ENCODE measurements at regions not wholly inside any gene's neighbourhood (a gene's known extent, or its start where the extent isn't known, plus 50 kb on each side); places are given as distances from the start of the nearest gene placed in this dataset.
A peak's percentile ranks its signal among the peaks of the same experiment; 100 is the strongest.
"Not testable (repeated sequence)": the region's sequence is repeated elsewhere in the genome, so short reads cannot be mapped to it uniquely, and the experiment has no call there.

DNA sequence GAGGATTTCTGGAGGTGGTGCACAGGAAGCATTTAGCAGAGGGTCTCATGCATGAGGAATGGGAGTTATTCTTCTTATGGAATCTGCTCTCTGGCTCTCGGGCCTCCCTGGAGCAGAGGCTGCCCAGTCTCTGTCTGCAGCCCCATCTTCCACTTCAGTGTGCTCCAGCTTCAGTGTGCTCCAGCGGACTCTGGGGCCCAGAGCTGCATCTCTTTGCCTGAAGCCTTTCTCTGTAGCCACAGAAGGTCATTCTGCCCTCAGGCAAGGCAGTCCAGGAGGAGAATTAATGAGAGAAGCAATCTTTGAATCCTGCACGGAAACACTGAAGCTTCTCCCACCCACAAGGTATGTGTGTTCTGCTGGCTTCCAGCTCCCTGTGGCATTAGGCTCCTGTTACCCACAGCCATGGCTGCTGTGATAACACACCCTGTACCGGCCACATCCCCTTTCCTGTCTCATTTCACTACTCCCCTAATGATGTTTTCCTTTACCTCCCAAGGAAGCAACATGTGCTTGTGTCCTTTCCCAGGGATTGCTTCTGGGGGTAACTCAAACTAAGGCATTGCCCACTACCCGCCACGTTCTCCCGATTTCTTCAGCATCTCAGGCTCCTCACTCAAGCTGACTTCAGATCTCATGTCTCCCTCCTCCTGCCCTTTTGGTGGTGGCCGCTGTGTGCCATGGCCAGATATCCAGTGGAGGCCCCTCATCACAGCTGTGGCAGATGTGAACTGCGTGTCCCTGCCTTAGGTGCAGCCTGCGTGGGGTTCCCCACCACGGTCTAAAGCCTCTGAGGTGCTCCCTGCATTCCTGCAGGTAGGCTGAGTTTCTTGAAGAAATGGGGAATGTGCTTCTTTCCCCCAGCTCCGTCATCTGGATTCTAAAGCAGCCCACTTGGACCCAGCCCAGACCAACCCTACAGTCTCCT lies 181.2 kb upstream of the GALNT2 start:
- DNase-seq (ENCODE audit: low read depth) = peak; percentile 50

DNA sequence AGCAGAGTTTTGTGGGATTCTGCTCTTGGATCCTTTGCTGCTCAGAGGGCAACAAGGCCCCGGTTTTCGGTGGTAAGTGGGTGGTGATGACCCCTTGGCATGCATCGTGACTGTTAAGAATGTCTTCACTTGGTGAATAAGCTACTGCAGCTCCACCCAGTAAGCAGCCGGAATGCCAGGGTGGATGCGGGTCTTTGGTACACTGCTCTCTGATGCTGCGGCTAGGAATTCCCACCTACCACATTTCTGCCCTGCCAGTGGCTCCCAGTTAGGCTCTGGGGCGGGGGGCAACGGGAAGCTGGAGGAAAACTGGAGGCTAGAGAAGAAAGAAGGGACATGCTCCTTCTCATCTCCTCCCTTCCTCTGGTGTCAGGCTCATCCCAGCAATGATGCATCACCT lies 180.4 kb upstream of the GALNT2 start:
- DNase-seq (ENCODE audit: low read depth) = no peak

DNA sequence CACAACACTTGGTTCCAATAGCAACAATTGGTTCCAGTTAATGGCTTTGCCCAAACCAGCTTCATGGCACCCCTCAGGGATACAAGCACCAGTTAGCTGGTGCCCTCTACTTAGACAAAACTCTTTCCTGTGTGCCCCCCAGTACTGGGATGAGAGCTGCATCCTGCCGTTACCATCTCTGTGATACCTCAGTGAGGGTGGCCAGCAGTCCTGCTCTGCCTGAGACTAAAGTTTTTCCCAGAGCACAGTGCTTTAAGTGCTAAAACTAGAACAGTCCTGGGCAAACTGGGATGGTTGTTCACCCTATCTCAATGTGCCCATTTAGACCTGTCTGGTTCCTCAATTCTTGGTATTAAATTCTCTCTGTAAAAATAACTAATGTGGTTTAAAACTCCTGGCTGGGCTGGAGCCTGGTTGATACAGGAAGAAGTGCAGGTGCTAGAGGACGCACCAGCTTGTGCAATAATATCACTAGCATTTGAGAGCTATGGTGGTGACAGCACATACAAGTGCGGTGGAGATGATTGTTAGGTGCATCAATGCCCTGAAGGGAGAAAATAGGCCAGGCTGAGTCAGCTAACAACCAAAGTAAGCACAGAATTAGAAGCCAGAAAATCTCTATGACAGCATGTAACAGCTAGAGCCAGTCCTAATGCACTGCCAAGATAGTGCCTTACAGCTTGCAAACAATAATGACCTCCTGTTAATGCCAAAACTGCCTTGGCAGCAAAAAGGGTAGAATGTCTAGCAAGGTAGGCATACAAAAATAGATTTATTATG lies 179.8 kb upstream of the GALNT2 start:
- peak; percentile 96 for DNase-seq (ENCODE audit: low read depth)

DNA sequence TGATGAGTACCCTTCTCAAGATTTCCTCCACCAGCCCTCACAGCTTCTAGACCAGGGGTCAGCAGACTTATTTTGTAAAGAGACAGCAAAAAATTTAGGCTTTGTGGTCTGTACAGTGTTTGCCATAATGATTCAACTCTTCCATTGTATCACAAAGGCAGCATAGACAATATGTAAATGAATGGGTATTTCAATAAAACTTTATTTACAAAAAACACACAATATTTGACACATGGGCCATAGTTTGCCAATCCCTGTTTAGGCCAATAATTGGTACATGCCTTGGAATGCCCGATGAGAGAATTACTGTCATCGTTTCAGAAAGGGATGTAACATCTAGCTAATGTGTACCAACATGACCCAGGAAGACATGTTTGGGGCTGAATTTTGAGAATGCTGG lies 178.9 kb upstream of the GALNT2 start:
- no peak for DNase-seq (ENCODE audit: low read depth)

DNA sequence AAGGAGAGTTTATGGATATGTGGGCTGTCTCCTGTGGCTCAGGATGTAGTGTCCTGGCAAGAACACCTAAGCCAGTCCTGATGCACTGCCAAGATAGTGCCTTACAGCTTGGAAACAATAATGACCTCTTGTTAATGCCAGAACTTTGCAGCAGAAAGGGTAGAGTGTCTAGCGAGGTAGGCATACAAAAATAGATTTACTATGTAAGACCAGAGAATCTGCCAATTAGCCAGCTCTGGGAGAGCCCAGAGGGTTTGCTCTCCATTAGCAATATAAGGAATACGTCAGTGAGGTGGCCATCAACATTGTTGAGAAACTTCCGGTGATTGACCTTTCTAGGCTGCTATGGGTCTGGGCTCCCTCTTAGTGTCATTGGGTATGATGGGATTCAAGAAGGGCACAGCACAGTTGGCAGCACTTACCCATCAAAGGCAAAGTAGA lies 178.5 kb upstream of the GALNT2 start:
- DNase-seq (ENCODE audit: low read depth) = no peak

DNA sequence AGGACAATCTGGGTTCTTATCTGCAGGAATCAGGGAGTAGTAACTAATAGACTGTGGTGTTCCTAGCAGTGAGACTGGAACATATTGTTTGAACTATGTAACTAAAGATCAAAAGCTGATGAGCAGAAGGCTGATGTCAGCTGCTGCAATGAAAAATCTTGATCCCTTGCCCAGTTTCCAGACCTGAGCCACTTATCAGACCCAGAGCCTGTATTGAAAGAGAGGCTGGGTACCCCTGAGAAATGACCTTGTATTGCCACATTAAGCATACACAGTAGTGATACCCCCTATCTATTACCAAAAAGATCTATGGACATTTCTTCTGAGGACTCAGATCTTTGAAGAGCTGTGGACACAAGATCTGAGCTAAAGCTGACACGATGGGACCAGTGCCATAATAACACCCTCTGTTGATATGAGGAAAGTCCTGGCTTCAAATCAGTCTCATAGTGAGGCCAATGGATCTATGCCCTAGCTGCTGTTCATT lies 178.0 kb upstream of the GALNT2 start:
- DNase-seq (ENCODE audit: low read depth) = peak; percentile 34

DNA sequence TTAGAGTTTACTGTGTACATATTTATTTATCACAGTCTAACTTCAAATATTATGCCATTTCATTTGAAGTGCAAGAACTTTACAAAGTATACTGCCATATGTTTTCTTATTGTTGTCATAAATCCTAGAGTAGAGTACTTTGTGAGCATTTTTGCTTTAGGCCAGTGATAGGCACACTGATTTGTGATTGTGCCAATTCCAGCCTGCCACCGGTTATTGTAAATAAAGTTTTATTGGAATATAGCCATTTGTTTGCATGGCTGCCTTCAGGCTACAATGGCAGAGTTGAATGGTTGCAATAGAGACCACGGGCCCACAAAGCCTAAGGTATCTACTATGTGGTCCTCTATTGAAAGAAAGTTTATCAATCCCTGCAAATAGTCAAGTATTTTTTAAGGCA lies 175.8 kb upstream of the GALNT2 start:
- no peak for DNase-seq (ENCODE audit: low read depth)

DNA sequence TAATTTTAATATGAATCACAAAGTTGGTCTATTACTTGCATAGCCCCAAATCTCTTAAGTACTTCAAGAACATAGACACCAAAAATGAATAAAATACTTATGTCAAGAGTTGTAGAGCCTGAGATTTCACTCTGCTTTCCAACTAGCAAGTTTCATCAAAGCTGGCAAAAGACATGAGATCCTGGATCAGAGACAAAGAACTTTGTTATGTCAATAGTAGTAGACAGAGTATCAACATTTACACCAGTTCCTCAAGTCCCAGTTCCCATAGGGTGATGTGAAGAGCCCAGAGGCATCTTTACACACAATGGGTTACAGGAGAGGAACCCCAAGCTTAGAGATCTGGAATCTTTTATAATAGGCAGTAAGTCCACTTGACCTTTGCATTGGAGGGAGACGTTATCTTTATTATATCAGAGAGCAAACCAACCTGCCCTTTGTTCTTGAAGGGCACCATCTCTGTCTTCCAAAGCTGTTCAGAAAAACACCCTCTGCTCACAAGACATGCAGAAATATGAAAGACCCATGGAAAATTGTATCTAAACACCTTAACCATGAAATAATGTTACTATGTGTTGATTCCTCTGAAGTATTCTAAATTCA lies 174.4 kb upstream of the GALNT2 start:
- no peak for DNase-seq (ENCODE audit: low read depth)

DNA sequence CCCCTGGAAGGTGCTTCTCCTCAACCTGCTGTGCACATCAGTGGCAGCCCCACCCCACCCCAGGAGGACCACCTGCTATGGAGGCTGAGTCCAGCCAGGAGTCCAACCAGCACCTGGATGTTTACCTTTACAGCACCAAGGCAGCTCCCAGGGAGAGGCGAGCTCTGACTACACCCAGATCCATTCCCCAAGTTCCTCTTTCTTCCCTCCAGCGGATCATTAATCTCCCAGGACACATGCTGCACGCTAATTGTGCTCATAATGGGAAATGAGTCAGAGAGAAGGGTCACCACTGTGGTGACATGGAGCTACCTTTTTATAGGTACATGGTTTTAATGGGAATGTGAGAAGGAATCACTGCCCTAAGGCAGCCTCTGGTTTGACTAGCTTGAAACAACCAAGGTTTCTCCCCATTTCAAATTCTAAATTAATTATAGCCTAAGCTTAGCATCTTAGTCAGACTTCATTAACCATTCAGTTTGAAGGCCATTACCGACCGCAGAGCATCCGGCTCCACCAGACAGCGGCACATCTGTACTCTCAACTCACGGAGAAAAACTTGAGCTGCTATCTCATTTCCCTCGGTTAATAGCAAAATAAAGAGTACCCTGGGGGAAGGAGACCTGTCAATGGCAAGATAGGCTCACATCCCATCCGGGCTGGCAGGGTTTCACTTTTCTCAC lies 173.1 kb upstream of the GALNT2 start:
- peak; percentile 97 for DNase-seq (ENCODE audit: low read depth)

DNA sequence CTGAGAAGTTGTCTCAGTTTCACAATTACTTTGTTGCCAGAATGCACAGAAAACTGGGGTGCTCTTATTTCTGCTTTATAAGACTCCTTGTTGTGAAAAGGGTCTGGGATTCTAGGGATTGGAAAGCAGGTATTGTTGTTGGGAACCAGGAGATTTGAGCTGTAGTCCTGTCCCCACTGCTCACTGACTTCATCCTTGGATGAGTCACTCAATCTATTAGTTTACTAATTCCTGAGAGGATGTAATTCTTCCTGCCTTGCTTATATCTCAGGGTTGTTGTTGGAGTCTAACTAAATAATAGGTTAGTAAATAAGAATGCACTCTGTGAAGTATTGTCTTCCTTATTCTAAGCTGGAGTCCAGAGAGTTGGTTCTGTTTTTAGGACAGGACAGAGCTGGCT lies 172.5 kb upstream of the GALNT2 start:
- DNase-seq (ENCODE audit: low read depth) = no peak

DNA sequence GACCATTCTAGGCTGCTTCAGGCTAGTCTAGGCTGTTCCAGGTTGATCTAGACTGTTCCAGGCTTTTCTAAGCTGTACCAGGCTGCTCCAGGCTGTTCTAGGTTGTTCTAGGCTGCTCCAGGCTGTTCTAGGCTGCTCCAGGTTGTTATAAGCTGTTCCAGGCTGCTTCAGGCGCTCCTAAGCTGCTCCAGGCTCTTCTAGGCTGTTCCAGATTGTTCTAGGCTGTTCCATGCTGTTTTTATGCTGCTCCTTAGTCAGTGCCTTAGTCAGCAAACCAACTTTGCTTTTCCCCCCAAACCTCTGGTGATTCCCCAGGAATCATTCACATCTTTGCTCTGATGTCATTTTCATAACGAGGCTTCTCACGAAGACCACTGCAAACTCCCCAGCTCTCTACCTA lies 171.4 kb upstream of the GALNT2 start:
- DNase-seq (ENCODE audit: low read depth) = no peak

DNA sequence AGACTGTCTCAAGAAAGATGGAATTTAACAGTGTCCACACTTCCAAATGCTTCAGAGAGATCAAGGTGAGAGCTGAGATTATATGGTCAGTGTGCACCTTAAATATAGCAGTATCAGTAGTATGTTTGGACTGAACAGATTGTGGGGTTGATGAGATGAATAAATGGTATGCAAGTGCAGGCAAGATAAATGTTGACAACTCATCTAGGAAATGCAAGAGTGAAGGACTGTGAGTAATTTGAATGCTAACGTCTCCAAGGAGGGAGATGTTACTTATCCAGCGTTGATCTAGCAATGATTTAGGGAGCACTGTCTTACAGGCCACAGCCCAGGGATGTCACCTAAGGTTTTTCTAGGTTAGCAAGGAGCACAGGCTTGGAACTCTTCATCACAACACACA lies 170.7 kb upstream of the GALNT2 start:
- no peak for DNase-seq (ENCODE audit: low read depth)

DNA sequence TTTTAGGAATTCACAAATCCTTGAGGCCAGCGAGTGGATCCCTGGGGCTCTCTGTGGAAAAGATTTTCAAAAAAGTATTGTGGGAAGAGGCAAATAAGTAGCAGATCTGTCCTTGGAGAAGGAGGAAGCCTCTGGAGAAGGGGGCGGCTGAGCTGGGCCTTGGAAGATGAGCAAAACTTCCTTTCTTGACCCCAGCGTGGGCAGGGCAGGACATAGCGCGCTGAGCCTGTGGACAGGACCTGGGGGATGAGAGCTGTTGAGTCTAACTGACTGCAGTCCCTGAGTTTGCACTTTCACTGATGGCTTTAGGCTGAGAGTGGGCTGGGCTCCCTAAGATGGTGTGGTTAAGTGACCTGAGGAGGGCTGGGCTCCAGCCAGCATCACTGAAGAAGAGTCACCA lies 170.2 kb upstream of the GALNT2 start:
- no peak for DNase-seq (ENCODE audit: low read depth)

DNA sequence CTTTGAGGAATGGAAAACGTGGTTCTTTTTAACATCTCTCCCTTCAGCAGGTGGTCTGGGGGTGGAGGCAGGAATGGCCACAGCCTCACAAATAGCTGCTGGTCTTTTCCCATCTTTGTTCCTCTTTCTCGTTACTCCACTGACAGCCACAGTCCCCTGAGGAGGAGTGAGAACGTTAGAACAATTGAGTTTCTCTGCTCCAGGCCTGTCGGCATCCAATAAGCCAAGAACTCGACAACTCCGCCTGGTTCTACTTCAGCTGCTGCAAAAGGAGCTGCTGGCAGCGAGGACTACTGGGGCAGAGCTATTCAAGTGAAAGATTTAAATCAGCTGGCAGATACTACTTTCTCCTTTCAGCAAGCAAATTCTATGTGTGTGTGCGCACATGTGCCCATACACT lies 169.5 kb upstream of the GALNT2 start:
- no peak for DNase-seq (ENCODE audit: low read depth)

DNA sequence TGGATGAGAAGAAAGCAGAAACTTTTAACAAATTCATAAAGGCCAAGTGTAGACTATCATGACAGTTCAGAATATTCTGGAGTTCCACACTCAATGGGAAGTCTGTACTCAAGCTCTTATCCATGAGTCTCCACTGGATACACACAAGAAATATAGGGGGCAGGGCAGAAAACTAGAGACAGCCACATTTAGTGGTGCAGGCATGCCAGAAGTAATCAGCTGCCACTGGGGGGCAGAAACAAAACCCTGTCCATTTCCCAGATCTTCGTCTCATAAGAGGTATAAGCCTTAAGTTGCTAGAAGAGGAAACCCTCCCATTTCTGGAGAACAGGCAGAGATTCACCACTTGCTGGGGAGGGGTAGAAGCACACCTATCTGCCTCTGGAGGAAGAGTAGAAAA lies 166.8 kb upstream of the GALNT2 start:
- DNase-seq (ENCODE audit: low read depth) = no peak

DNA sequence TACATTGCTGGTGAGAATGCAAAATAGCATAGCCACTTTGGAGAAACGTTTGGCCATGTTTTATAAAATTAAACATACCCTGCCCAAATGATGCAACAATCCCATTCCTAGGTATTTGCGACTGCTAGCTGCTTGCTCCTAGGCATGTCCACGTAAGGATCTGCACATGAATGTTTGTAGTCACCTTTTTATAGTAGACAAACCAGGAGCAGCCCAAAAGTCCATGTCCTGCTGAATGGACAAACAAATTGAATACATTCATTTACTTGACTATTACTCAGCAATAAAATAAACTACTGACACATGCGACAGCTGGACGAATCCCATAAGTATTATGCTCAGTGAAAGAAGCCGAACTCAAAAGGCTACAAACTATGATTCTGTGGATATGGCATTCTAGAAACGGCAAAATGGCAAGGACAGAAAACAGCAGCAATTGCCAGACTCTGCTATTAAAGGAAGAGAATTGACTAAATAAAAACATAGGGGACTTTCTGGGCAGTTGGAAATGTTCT lies 161.9 kb upstream of the GALNT2 start:
- DNase-seq (ENCODE audit: low read depth) = no peak

DNA sequence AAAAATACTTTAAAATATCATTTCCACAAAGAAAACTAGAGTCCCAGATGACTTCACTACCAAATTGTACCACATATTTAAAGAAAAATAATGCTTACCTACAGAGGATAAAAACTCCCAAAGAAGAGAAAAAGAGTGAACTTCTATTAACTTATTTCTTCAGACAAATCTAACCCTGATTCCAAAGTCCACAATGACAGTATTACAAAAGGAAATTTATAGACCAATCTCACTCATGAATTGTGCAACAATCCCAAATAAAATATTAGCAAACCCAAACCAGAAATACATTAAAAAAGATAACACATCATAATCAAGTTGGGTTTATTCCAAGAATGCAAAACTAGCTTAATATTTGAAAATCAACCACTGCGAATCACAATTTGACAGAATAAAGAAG lies 161.4 kb upstream of the GALNT2 start:
- DNase-seq (ENCODE audit: low read depth) = no peak

DNA sequence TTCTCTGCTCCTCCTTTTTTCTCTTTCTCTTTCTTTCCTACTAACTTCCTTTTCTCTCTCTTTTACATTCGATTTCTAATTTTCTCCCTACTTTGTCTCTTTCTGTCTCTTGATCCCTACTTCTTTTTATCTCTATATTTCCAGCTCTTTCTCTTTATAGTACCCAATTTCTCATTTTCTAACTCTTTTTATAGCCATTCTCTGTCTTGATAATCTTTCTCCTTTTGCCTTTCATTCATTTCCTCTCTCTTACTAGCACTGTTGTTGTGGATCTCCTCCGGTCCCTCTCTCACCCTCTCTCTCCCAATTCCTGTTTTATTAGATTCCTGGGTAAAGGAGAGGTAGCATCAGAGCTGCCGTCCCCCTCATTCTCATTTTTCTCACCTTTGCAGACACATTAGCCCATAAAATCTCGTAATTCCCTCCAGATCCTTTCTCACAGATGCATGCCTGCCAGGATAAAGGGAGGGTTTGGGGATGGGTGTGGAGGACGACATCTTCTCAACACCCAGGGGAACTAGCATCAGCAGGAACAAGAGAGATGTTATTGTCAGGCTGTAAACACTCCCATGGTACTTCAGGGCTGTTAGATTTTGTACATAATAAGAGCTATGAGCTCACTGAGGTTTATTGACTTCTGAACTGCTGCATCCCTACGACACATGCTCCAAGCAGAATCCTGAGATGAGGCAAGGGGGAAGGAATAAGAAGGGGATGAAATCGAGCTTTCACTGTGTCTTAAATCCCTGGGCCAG lies 159.0 kb upstream of the GALNT2 start:
- DNase-seq (ENCODE audit: low read depth) = no peak

DNA sequence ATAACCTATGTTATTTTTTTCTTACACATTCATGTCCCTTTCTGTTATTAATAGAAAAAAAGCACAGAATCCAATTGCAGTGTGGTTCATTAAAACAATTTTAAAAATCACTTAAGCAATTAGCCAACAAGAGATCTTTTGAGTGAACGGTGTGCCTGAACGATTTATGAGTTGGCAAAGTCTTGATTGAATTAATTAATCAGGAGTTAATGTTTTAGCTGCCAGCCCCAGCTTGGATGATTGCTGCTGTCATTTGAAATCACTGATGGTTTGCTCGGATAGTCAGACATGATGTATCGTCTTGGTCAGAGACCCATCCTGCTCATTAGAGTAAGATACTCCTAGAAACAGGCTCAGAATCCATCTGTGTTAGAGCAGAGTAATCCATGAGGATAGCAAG lies 158.3 kb upstream of the GALNT2 start:
- DNase-seq (ENCODE audit: low read depth) = no peak

DNA sequence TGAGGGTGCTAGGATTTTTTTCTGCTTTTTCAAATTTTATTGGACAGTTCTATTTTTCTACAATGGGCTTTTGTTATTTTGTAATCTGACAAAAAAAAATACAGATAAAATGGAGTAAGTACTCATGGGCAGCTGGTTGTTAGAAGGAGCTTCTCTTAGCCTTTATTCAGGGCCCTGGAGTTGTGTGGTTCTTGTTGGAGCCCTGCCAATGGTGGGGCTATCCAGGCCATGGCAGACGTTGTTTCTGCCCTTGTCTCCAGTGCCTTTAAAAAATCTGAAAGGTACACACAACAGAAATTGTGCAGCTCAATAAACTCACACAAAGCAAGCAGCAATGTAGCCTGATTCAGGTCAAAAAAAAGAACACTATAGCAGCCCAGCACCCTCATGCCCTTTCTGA lies 153.5 kb upstream of the GALNT2 start:
- DNase-seq (ENCODE audit: low read depth) = no peak

DNA sequence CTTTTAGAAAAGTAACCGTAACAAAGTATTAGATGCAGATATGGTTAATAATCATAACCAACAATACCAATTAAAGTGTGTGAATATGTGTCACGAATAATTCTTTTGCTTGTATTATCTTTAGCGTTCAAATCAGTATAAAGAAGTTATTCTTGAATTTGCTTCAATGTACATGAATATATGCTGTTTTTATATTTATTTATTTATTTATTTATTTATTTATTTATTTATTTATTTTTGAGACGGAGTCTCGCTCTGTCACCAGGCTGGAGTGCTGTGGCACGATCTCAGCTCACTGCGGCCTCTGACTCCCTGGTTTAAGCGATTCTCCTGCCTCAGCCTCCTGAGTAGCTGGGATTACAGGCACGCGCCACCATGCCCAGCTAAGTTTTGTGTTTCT lies 147.6 kb upstream of the GALNT2 start:
- not testable (repeated sequence) for DNase-seq (ENCODE audit: low read depth)

Measured in RPMI7951 (cell line).